ENCODE measurements at regions not wholly inside any gene's neighbourhood (a gene's known extent, or its start where the extent isn't known, plus 50 kb on each side); places are given as distances from the start of the nearest gene placed in this dataset.

DNA sequence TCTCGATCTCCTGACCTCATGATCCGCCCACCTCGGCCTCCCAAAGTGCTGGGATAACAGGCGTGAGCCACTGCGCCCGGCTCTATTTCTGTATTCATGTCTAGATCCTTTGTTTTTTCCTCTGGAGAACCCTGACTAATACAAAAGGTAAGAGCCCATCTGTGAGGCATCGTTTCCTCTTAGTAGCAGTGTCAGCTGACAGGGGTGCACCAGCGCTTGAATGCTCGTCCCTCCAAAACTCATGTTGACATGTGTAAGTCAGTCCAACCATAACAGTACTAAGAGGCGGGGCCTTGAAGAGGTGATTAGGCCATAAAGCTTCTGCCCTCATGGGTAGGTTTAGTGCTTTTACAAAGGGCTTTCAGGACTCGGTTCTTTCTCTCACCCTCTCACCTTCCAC lies 470.1 kb upstream of the B3GAT1 start:
- ATAC-seq (no peak), DNase-seq (ENCODE audit: low spot score) (no peak)

DNA sequence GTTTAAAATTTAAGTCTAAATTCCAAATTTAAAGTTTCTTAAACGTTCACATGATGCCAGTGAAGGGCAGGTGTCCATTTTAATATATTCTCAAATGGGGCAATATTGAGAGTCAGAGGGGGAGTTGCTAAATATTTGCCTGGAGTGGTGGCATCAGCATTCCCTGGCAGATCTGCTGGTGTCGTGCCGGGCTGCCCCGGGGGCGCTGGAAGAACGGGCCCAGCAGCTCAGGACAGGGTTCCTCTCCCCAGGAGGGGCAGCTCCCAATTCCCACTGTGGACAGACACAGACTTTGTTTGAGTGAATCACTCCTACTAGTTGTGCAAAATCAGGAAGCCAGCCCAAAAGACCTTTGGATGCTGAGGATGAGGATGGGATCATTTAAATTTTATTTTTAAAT lies 468.7 kb upstream of the B3GAT1 start:
- ATAC-seq (no peak), DNase-seq (ENCODE audit: low spot score) (no peak)

DNA sequence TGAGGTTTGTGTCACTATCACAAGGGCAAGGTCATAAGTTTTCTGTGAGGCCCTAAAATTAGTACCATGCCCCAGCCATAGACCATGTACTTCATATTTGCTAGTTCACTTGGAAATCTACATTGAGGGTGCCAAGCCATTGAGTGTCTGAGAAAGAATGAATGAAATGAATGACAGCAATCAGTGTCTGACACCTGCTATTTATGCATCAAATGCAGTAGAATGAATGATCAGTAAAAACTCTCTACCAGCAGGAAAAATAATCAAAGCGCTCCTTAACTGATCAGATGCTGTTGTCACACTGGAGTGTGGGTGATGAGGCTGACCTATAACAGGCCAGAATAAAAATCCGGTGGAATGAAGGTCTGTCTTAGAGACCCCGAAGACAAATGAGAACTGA lies 467.9 kb upstream of the B3GAT1 start:
- ATAC-seq (no peak), DNase-seq (ENCODE audit: low spot score) (no peak)

DNA sequence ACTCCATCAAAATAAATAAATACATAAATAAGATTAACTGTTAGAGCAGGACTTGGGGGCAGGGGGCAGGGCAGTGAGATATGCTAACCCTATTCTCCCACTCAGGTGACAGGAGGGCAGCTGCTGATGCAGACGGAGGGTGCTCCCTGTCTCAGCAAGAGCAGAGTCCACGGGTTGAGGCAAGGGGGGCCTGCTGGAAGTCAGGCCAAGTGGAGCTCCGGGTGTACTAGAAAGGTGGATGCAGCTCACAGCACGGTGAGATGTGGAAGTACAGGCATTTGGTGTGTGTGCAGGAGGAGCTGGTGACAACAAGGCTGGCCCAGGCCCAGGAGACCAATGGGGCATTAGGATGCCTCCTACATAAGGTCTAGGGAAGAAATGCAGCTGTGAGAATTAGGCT lies 467.3 kb upstream of the B3GAT1 start:
- DNase-seq (ENCODE audit: low spot score) (no peak), ATAC-seq (no peak)

DNA sequence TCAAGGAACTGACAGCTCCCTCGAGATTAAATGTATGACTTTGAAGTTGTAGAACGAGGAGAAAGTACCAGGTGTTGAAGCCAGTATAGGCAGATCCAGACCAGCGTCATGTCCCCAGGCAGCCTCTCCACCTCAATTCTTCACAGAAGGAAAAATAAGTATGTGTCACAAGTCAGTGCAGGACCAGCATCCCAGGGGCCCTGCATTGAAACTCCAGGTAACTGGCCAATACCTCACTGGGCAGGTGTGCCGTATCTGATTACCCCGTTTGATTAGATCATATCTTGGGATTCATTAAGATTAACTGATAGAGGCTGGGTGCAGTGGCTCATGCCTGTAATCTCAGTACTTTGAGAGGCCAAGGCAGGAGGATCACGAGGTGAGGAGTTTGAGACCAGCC lies 466.7 kb upstream of the B3GAT1 start:
- DNase-seq (ENCODE audit: low spot score) = no peak
- no peak for ATAC-seq

DNA sequence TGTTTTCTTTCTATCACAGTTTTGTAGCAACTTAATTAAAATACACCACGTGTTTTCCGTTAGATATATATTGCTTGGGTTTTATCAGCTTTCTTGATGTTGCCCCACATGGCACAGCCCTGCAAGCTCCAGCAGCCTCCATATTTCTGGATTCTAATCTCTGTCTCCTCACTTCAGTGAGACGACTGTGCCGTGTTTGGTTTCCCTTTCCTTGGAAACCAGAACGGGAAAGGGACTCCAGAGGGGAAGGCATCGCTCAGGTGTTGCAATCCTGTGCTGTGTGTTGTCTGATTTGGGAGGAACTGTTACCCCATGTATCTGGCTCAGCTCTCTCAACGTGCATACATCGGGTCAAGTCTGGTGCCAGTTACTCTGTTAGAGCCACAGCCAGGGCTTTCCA lies 464.2 kb upstream of the B3GAT1 start:
- ATAC-seq (no peak), DNase-seq (ENCODE audit: low spot score) (no peak)

DNA sequence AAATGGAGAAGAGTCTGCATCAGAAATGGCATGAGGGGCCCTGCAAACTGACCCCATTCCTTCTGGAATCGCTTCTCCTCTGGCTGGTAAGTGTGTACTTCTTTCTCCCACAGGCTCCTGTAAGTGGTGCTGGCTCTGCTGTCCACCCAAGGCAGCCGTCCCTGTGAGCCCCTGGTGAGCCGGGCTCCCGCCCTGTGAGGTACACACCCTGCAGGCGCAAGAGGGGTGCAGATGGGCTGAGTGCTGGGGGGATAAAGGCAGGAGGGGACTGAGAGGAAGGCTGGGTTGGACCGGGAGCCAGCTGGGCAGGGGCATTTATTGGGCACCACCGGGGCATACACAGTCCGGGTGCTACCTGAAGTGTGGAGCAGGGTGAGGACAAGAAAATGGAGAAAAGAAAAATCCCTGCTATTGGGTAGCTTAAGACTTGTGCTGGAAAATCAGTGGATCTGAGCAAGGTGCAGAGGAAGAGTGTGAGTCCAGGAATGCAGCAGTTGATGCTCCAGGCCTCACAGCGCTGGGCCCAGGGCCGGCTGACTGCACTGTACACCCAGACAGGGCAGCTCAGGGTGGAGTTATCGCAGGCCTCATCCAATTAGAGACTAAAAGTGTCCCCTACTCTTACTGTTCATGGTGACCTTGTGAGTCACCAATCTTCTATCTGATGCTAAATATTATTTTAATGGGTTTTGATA lies 455.1 kb upstream of the B3GAT1 start:
- DNase-seq (ENCODE audit: low spot score) = no peak
- no peak for ATAC-seq

DNA sequence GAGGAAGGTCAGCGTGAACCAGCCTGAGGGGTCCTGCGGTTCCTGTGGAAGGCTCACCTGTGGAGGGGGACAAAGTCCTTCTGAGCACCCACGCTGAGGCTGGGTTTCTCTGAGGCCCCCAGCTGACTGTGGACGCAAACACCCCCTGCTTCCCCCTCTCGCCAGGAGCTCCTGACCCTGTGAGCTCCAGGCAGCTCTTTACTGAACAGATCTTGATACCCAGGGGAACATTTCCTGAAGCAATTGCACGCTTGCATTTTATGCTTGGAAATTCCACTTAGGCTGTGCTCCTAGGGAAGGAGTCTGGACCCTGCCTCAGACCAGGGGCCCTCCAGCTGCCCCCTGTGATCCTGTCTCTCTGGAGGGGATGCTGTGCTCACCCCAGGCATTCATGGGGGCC lies 454.2 kb upstream of the B3GAT1 start:
- DNase-seq (ENCODE audit: low spot score) (no peak), ATAC-seq (no peak)

DNA sequence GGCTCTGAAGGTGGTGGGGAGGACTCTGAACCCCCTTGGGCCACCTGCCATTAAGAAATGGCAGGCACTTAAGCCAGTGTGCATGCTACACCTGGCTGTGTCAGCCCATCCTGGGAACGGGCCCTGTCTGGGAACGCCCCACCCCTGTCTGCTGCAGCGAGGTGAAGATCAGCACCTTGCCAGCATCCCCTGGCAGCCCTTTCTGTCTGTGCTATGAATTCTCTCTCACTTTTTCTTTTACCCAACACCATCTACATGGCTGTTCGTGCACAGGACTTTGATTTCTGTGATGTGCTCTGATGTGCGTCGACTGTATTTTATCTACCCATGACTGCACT lies 452.9 kb upstream of the B3GAT1 start:
- no peak for DNase-seq (ENCODE audit: low spot score)
- ATAC-seq = no peak

DNA sequence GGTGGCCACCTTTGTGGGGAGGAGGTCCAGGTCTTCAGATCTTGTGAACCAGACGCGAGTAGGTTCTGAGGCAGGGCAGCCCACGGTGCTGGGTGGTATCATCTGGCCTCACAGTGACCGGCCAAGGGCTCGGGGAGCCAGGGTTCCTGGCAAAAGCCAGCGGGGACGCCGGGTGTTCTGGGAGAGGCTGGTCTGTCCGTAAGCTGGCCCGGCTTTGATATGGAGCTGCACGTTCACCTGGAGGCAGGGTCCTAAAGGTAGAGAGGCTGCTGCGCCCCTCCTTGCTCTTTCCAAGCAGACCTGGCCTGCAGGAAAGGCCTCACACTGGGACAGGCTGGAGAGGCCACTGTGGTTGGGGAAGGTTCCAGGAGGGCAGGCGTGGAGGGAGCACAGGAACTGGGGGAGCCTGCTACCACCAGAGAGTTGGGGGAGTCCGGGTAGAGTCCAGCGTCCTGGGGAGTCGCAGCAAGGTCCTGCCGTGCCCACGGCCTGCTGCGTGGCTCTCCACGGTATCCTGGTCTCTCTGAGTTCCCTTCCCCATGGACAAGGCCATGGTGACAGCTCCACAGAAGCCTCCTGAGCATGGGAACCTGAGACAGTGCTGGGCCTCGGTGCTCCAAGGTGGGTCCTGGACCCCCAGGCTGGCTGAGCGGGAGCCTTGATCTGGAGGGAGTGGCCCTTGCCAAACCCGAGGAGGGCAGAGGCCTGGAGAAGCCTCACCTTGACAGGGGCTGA lies 452.4 kb upstream of the B3GAT1 start:
- no peak for ATAC-seq
- DNase-seq (ENCODE audit: low spot score) = no peak

DNA sequence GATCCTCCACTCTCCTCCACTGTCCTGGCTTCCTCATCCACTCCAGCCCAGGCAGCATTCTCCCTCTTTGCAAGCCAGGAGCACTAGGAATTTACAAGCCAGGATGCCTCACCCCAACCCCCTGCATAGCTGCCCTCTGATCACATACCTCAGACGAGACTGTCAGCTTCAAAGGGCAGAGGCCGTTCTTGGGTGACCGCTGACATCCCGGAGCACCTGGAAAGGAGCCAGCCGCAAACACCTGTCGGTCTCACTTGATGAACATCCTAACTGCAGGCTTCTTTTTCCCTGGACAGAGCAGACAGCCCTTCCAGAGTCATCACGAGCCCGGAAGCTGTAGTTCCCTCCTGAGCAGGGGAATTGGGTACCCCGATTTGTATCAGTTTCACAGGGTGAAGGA lies 451.3 kb upstream of the B3GAT1 start:
- ATAC-seq = no peak
- no peak for DNase-seq (ENCODE audit: low spot score)

DNA sequence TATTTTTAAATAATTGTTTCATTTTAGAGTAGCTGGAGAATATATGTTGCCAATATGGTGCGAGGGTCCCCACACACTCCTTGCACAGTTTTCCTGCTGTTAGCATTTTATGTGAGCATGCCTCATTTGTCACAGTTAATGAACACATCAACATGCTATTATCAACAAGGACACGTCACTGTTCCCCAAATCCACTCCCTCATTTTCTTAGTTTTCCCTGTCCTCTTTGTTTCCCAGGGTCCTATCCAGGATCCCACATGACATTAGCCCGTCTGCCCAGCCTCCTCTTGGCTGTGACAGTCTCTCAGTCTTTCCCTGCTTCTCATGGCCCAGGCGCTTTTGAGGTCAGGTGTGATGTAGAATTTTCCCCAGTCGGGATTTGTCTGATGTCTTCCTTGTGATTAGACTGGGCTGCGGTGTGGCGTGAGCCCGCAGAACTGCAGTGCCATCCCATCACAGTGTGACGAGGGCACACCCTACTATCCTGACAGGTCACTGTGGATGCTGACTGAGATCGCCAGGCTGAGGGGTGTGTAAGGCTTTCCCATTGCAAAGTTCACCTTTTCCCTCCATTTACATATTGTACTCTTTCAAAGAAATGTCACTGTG lies 450.6 kb upstream of the B3GAT1 start:
- ATAC-seq (no peak), DNase-seq (ENCODE audit: low spot score) (no peak)

DNA sequence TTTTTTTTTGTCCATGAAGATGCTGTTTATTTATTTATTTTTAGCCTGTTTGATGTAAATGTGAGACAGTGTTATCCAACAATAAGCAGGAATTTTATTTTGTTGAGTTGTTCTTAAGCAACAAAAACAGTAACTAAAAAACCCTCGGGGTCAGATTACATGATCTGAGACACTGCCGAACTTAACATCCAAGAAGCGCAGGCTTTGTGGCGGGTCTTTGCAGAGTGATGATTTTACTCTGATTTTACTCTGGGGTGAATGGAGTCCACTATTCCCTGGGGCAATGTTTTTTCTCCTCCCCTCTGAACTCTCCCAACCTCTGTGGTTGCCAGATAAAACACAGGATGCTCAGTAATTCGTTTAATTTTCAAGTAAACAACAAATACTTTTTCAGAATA lies 450.1 kb upstream of the B3GAT1 start:
- ATAC-seq = no peak
- no peak for DNase-seq (ENCODE audit: low spot score)

DNA sequence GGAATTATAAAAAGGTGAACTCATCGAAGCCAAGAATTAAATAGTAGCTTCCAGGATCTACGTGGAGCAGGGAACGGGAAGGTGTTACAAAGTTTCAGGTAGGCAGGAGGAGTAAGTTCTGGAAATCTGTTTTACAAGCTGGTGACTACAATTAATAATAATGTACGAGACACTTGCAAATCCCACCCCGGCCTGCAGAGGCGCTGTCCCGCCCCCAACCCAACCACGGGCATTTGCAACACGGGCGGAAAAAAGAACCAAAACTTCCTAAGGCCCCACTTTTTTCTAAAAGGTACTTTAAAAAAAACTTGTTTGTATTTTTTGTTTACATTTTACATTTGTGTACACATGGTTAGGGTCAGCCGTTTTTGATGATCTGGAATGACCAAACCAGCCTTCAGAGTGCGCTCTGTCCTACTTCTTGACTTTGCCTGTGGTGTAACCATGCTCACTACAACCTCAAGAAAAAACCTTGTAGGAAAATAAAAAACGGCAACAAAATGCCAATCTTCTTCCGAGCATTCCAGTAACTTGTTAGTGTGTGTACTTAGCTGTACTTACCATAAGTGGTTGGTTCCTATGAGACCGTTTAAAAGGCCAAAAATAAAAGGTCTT lies 449.6 kb upstream of the B3GAT1 start:
- ATAC-seq (no peak), DNase-seq (ENCODE audit: low spot score) (no peak)

DNA sequence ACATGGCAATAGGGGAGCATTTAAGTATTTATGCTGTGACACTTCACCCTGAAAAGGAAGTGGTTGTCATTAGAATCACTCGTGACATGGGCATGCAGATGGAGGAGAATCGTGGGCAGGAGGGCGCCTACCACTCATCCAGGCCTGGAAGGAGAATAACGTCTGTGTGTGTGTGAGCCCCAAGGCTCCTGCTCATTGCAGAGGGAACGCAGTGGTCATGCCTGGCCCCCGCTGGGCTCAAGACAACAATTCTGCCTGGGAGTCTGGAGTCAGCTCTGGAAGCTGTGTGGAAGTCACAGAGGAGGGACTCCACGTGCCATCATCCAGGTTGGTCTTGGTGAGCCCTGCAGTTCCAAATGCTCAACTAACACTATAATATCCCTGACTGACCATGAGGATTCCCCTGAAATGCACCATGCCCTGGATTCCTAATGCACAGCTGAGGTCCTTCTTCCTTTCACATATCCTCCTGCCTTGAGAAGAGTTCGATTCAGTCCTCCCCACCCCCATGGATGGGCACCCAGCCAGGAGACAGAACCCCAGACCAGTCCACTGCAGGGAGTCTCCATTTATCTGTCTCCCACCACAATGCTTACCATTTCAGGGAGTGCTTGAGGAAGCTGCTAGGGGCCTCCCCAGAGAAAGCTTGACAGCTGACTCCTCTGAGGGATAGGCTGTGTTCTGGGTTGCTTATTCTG lies 446.9 kb upstream of the B3GAT1 start:
- DNase-seq (ENCODE audit: low spot score) = no peak

DNA sequence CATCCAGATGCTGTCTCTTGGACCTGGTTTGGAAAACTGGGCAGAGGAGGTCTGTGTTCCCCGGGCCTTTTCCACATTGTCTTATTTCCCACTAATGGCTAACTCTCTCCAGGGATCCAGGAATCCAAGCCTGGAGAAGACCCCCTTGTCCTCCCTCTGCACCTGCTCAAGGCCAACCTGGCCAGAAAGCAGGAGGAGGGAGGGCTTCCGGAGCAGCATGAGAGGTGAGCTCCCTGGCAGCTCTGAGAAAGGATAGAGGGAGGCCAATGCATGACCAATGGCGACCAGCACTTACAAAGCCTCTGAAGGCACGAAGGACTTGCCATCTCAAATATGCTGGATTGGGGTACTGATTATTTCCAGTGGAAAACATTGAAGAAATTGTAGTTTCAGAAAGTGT lies 445.0 kb upstream of the B3GAT1 start:
- no peak for ATAC-seq
- no peak for DNase-seq (ENCODE audit: low spot score)

More for the DNA sequence above, 446.9 kb upstream of the B3GAT1 start:
- ATAC-seq = no peak

DNA sequence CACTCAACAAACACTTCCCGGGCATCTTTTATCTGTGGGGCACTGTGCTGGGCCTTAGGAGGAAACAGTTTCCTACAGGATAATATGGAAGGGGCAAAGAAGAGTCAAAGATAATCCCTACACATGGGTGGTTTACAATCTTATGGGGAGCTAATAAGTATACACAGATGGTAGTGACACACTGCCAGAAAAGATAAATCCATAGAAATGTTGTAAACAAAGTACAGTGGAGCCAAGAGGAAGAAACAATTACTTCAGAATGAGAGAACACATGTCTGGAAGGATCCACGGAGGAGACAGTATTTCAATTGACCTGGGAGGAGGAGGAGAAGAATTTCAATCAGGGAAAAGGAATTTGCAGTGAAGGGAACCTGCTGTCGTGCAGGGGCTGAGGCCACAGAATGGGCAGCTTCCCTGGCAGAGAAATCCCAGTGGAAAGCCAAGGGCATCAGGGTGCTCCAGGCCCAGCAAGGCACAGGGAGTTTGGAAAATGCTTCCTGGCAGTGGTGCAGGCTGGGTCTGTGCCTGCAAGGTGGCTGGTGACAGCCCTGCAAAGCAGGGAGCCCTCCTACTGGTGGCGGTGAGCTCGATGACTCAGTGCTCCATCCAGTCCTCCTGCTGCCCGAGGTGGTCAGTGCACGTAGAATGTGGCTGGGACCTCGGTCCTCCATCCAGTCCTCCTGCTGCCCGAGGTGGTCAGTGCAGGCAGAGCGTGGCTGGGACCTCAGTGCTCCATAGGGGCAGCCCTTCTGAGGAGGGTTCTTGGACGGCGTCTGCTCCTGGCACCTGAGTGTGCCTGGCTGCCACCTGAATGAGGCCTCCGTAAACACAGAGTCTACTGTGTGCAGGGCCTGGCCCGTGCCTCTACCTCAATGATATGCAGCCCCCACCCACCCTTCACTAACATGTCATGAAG lies 444.3 kb upstream of the B3GAT1 start:
- ATAC-seq (no peak), DNase-seq (ENCODE audit: low spot score) (no peak)

DNA sequence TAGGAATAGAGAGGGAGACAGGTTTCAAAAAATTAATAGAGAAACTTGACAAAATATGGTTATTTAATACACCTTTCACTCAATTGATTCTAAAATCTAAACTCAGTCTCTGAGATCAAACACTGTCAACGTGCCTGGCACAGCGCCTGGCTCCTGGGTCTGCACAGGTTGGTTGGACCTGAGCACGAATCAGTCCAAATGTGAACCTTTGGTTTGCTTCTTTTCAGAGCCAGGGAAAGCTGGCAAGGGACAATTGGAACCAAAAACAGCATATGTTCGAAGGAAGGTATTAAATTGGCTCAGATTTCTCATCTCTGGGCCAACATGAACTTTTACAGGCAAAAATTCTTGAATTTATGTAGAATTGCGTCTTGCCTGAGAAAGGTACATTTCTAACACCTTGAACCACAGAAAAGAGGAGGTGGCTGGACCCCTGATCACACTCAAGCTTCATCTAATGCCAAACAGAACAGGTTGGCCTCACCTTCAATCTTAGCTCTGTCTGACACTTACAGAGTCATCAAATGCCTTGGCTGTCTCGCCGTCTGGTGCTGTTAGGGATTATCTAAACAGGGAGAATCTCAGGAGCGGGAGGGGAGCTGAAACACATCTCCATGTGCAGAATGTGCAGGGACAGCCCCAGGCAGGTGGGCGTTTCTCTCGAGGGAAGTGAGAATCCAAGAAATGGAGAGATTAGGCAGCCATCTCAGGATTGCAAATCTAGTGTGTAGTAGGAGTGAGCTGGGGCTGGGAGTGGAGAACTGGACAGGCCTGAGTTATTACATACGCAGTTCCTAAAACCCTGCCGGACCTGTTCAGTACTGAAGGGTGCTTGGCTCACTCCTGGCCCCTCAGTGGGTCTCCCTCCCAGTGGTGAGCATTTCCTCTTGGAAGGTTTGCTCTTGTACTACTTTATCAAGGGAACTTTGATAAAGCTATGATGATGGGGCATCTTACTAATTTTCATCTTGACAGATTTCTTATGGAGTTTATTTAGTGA lies 442.2 kb upstream of the B3GAT1 start:
- ATAC-seq (peak; percentile 60), DNase-seq (ENCODE audit: low spot score) (no peak)

Measured in left lobe of liver (tissue), 2 donors.